ENCODE measurements at regions not wholly inside any gene's neighbourhood (a gene's known extent, or its start where the extent isn't known, plus 50 kb on each side); places are given as distances from the start of the nearest gene placed in this dataset.
"Not testable (repeated sequence)": the region's sequence is repeated elsewhere in the genome, so short reads cannot be mapped to it uniquely, and the experiment has no call there.

- H3K9ac ChIP-seq (ENCODE audit: low read depth, low read length): peak overlapping the region; percentile 46; the same call in 1 of the 2 replicates
Measured at GRCh38 chr19:37303591-37304171, 67.2 kb upstream of the ZNF527 start.

DNA sequence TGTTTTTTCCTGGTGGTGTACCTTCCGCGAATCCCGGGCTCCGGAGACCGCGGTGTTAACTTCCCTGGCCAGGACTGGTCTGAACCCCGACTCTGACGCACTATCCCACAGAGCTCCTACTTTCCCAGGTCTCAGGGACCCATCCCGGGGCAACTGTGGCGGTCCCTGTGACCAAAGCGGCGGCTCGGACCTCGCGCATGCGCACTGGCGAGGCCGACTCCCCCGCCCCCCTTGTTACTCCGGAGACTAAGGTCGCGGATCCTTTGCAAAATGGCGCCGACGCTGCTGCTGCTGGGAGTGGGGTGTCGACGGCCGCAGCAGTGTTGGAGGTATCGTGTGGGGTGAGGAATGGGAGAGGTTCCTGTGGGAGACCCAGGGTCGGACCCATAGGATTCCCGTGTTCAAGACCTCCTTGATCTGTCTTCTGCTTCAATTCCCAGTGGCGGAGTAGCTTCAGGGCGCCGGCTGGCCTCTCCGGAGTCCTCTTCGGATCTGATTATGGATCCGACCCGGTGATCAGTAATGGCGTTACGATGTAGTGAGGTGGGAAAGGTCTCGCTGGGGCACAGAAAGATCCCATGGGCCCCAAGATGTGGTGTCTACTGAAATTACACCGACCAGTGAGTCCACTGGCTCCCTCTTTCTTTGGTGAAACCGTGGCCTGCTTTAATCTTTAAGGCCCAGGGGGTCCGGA is 66.6 kb upstream of the ZNF527 start:
- H3K9ac ChIP-seq (ENCODE audit: low read depth, low read length): peak overlapping the region; percentile 46; the same call in 1 of the 2 replicates
- peak overlapping the region; percentile 67 for H3K4me3 ChIP-seq (ENCODE audit: low read length)

More at GRCh38 chr19:37303591-37304171, 67.2 kb upstream of the ZNF527 start:
- H3K9me3 ChIP-seq (ENCODE audit: insufficient read depth, low read depth, low read length): peaks cover 23% of the 10 kb centered on the region
- H3K36me3 ChIP-seq (ENCODE audit: insufficient read depth, low read length): no peaks in the 10 kb centered on the region
- peak overlapping the region; percentile 67 for H3K4me3 ChIP-seq (ENCODE audit: low read length)
- 75% methylated on average over 35 of the region's 36 CpGs for WGBS
- H3K4me1 ChIP-seq (ENCODE audit: insufficient read depth, low read length): no peaks in the 10 kb centered on the region
- no peak overlapping the region for H3K27ac ChIP-seq (ENCODE audit: low read depth, low read length)
- peaks cover 4% of the 10 kb centered on the region for H3K27me3 ChIP-seq (ENCODE audit: insufficient read depth, low read length)

GRCh38 chr19:37304884-37305255 is 66.0 kb upstream of the ZNF527 start:
- Histone ChIP-seq H3K4me1 (ENCODE audit: insufficient read depth, low read length) (no peaks in the 10 kb centered on the region), H3K9ac (ENCODE audit: low read depth, low read length) (no peak overlapping the region), H3K36me3 (ENCODE audit: insufficient read depth, low read length) (no peaks in the 10 kb centered on the region), H3K27me3 (ENCODE audit: insufficient read depth, low read length) (peaks cover 4% of the 10 kb centered on the region), H3K27ac (ENCODE audit: low read depth, low read length) (no peak overlapping the region), H3K9me3 (ENCODE audit: insufficient read depth, low read depth, low read length) (peaks cover 23% of the 10 kb centered on the region), H3K4me3 (ENCODE audit: low read length) (peak overlapping the region; percentile 67; the same call in 1 of the 2 replicates)
- WGBS: 92% methylated on average over 17 of the region's 17 CpGs

More for the DNA sequence above, 66.6 kb upstream of the ZNF527 start:
- Histone ChIP-seq H3K4me1 (ENCODE audit: insufficient read depth, low read length) (no peaks in the 10 kb centered on the region), H3K36me3 (ENCODE audit: insufficient read depth, low read length) (no peaks in the 10 kb centered on the region), H3K9me3 (ENCODE audit: insufficient read depth, low read depth, low read length) (peaks cover 23% of the 10 kb centered on the region), H3K27ac (ENCODE audit: low read depth, low read length) (no peak overlapping the region), H3K27me3 (ENCODE audit: insufficient read depth, low read length) (peaks cover 4% of the 10 kb centered on the region)
- 68% methylated on average over 44 of the region's 44 CpGs for WGBS

DNA sequence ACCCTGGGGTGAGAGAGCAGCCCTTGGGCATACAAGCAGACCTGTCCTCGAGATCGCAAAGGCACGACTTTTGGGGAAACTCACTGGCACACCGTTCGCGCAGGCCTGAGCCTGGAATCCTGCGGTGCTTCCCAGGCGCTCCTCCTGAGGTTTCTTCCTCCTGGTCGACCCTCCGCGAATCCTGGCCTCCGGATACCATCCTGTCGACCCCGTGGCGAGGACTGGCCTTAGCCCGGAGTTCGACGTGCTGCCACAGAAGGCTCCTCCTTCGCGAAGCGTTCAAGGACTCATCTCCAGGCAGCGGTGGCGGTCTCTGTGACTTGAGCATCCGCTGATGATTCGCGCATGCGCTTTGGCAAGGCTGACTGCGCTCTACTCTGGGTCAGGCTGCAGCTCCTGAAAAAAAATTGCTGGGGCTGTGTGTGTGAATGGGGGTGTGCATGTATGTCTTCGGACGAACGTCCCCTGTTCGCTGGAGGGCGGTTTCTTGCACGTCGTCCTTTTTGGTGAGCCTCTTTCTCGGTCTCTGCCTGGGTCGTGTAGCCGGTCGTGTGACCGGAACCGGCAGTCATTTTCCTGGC is 64.4 kb upstream of the ZNF527 start:
- H3K27ac ChIP-seq (ENCODE audit: low read depth, low read length): no peak overlapping the region
- peaks cover 4% of the 10 kb centered on the region; the same call in 1 of the 2 replicates for H3K4me1 ChIP-seq (ENCODE audit: insufficient read depth, low read length)
- WGBS: 95% methylated on average over 41 of the region's 41 CpGs
- peaks cover 23% of the 10 kb centered on the region for H3K9me3 ChIP-seq (ENCODE audit: insufficient read depth, low read depth, low read length)
- no peak overlapping the region for H3K9ac ChIP-seq (ENCODE audit: low read depth, low read length)
- peaks cover 4% of the 10 kb centered on the region for H3K27me3 ChIP-seq (ENCODE audit: insufficient read depth, low read length)
- H3K36me3 ChIP-seq (ENCODE audit: insufficient read depth, low read length): no peaks in the 10 kb centered on the region
- no peak overlapping the region for H3K4me3 ChIP-seq (ENCODE audit: low read length)

DNA sequence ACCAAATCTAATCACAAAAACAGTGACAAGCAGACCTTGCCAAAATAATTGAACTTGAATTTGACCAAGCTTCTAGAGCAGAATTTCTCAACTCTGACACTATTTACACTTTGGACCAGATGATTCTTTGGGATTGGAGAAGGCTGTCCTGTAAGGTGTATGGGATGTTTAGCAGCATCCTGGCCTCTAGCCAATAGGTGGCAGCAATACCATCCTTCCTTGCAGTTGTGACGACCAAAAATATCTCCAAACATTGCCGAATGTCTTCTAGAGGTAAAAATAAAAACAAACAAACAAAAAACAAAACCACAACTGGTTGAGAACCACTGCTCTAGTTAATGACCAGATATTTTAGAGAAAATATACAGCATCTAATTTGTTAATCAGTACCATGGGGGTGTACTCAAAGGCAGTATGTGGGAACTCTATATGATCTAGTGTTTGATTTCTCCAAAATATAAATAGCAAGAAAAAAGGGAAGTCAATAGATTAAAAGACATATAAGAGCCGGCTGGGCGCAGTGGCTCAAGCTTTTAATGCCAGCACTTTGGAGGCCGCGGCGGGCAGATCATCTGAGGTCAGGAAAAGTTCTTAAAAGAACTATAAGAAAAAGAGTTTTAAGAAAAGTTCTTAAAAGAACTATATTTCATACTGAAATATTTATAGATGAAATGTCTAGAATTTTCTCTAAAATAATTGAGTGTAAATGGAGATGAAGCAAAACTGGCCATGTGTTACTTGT is 60.9 kb upstream of the ZNF527 start:
- H3K4me1 ChIP-seq (ENCODE audit: insufficient read depth, low read length): peaks cover 9% of the 10 kb centered on the region
- no peaks in the 10 kb centered on the region for H3K36me3 ChIP-seq (ENCODE audit: insufficient read depth, low read length)
- H3K4me3 ChIP-seq (ENCODE audit: low read length): no peak overlapping the region
- WGBS: 79% methylated on average over 7 of the region's 7 CpGs
- H3K9ac ChIP-seq (ENCODE audit: low read depth, low read length): no peak overlapping the region
- H3K27me3 ChIP-seq (ENCODE audit: insufficient read depth, low read length): no peaks in the 10 kb centered on the region
- H3K9me3 ChIP-seq (ENCODE audit: insufficient read depth, low read depth, low read length): peaks cover 17% of the 10 kb centered on the region
- H3K27ac ChIP-seq (ENCODE audit: low read depth, low read length): no peak overlapping the region

- not testable (repeated sequence) for H3K36me3 ChIP-seq (ENCODE audit: insufficient read depth, low read length)
Measured at GRCh38 chr19:37312531-37313334, 58.2 kb upstream of the ZNF527 start.

GRCh38 chr19:37313335-37313627 is 57.6 kb upstream of the ZNF527 start:
- Histone ChIP-seq H3K27me3 (ENCODE audit: insufficient read depth, low read length) (no peaks in the 10 kb centered on the region), H3K9me3 (ENCODE audit: insufficient read depth, low read depth, low read length) (no peaks in the 10 kb centered on the region), H3K4me1 (ENCODE audit: insufficient read depth, low read length) (peaks cover 17% of the 10 kb centered on the region), H3K27ac (ENCODE audit: low read depth, low read length) (no peak overlapping the region), H3K4me3 (ENCODE audit: low read length) (peak overlapping the region; percentile 45; the same call in 1 of the 2 replicates), H3K9ac (ENCODE audit: low read depth, low read length) (no peak overlapping the region), H3K36me3 (ENCODE audit: insufficient read depth, low read length) (no peaks in the 10 kb centered on the region)
- WGBS: 94% methylated on average over 1 of the region's 1 CpG

More at GRCh38 chr19:37312531-37313334, 58.2 kb upstream of the ZNF527 start:
- not testable (repeated sequence) for H3K9ac ChIP-seq (ENCODE audit: low read depth, low read length); H3K27ac ChIP-seq (ENCODE audit: low read depth, low read length); H3K9me3 ChIP-seq (ENCODE audit: insufficient read depth, low read depth, low read length); H3K27me3 ChIP-seq (ENCODE audit: insufficient read depth, low read length)
- 38% methylated on average over 34 of the region's 37 CpGs for WGBS
- Histone ChIP-seq H3K4me1 (ENCODE audit: insufficient read depth, low read length) (peaks cover 17% of the 10 kb centered on the region), H3K4me3 (ENCODE audit: low read length) (peak overlapping the region; percentile 45)

DNA sequence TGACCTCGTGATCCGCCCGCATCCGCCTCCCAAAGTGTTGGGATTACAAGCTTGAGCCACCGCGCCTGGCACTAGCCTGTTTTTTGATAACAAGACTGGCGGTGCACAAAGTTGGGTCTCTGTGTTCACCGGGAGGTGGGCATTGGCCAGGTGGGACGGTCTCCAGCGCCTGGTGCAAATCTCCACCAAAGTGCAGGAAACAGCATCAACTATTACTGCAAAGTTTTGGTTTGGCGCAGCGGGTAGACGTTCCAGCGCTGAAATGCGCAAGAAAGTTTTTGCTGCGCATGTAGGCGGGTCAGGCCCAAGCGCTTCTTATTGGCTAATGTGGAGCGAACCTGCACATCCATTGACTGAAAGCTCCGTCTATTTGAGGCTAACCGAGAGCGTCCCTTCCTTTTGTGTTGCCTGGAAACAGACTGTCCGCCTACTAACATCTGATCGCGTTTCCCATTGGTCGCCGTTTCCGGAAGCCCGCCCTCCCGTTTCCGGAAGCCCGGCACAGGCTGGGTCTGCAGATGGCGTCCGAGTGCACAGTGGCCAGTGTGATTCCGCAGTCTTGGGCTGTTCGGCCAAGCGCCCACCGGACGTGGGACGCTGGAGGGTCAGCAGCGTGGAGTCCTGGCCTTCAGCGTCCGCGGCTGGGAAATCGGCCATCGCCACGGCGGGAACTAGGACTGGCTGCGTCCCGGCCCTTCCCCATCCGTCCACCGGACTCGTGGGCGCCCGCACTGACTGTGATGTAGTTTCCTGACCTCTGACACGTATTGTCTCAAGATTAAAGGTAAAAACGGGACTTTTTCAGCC is 53.3 kb upstream of the ZNF527 start:
- Histone ChIP-seq H3K27ac (ENCODE audit: low read depth, low read length) (peak overlapping the region; percentile 85), H3K4me1 (ENCODE audit: insufficient read depth, low read length) (peaks cover 36% of the 10 kb centered on the region), H3K9ac (ENCODE audit: low read depth, low read length) (peak overlapping the region; percentile 88), H3K27me3 (ENCODE audit: insufficient read depth, low read length) (no peaks in the 10 kb centered on the region), H3K4me3 (ENCODE audit: low read length) (peak overlapping the region; percentile 94), H3K36me3 (ENCODE audit: insufficient read depth, low read length) (peaks cover 3% of the 10 kb centered on the region; the same call in 1 of the 2 replicates), H3K9me3 (ENCODE audit: insufficient read depth, low read depth, low read length) (no peaks in the 10 kb centered on the region)
- under 1% methylated on average over 57 of the region's 57 CpGs for WGBS

GRCh38 chr19:37320988-37321387 is 49.9 kb upstream of the ZNF527 start:
- Histone ChIP-seq H3K9ac (ENCODE audit: low read depth, low read length) (peak overlapping the region; percentile 48), H3K36me3 (ENCODE audit: insufficient read depth, low read length) (peaks cover 33% of the 10 kb centered on the region), H3K4me3 (ENCODE audit: low read length) (peak overlapping the region; percentile 41), H3K27ac (ENCODE audit: low read depth, low read length) (peak overlapping the region; percentile 88; the same call in 1 of the 2 replicates), H3K4me1 (ENCODE audit: insufficient read depth, low read length) (peaks cover 28% of the 10 kb centered on the region)
- whole genome bisulfite sequencing: 50% methylated on average over 7 of the region's 7 CpGs
- not testable (repeated sequence) for H3K27me3 ChIP-seq (ENCODE audit: insufficient read depth, low read length); H3K9me3 ChIP-seq (ENCODE audit: insufficient read depth, low read depth, low read length)
